ENCODE measurements at regions not wholly inside any gene's neighbourhood (a gene's known extent, or its start where the extent isn't known, plus 50 kb on each side); places are given as distances from the start of the nearest gene placed in this dataset.
"Not testable (repeated sequence)": the region's sequence is repeated elsewhere in the genome, so short reads cannot be mapped to it uniquely, and the experiment has no call there.

- no TSS peak for BruUV-seq (replicated peaks)
- POLR2A ChIA-PET, result no interaction called here
- no peaks in the 10 kb centered on the region for H3K27me3 Mint-ChIP-seq (ENCODE audit: insufficient read depth, unreplicated experiment)
- intact Hi-C loops (cut with micrococcal nuclease), result no loop called here
- no peak for TF ChIP-seq CTCF (IDR thresholded peaks at IDR 0.05; ENCODE audit: unreplicated experiment)
- no peaks in the 10 kb centered on the region for H3K9me3 Mint-ChIP-seq (ENCODE audit: unreplicated experiment)
- CTCF ChIA-PET, result no interaction called here
- H3K4me1 Mint-ChIP-seq (ENCODE audit: insufficient read depth, unreplicated experiment), result peaks cover 6% of the 10 kb centered on the region
- H3K27ac Mint-ChIP-seq (ENCODE audit: low read depth, unreplicated experiment), result no peak overlapping the region
- DNase-seq (ENCODE audit: unreplicated experiment), result no peak
- no peaks in the 10 kb centered on the region for H3K36me3 Mint-ChIP-seq (ENCODE audit: insufficient read depth, unreplicated experiment)
- no peak overlapping the region for H3K4me3 Mint-ChIP-seq (ENCODE audit: unreplicated experiment)
Measured at GRCh38 chr6:44742828-44743372, 355.4 kb downstream of the CDC5L start.

- CTCF ChIA-PET; BruUV-seq (replicated peaks); H3K36me3 Mint-ChIP-seq (ENCODE audit: insufficient read depth, unreplicated experiment); H3K9me3 Mint-ChIP-seq (ENCODE audit: unreplicated experiment); H3K4me1 Mint-ChIP-seq (ENCODE audit: insufficient read depth, unreplicated experiment); DNase-seq (ENCODE audit: unreplicated experiment); H3K27ac Mint-ChIP-seq (ENCODE audit: low read depth, unreplicated experiment); H3K27me3 Mint-ChIP-seq (ENCODE audit: insufficient read depth, unreplicated experiment); intact Hi-C loops (cut with micrococcal nuclease); POLR2A ChIA-PET; H3K4me3 Mint-ChIP-seq (ENCODE audit: unreplicated experiment): not testable (repeated sequence)
Measured at GRCh38 chr6:44760116-44760515, 372.6 kb downstream of the CDC5L start.

- Mint-ChIP-seq H3K9me3 (ENCODE audit: unreplicated experiment) (no peaks in the 10 kb centered on the region), H3K27ac (ENCODE audit: low read depth, unreplicated experiment) (no peak overlapping the region), H3K36me3 (ENCODE audit: insufficient read depth, unreplicated experiment) (no peaks in the 10 kb centered on the region), H3K27me3 (ENCODE audit: insufficient read depth, unreplicated experiment) (no peaks in the 10 kb centered on the region), H3K4me1 (ENCODE audit: insufficient read depth, unreplicated experiment) (no peaks in the 10 kb centered on the region), H3K4me3 (ENCODE audit: unreplicated experiment) (no peak overlapping the region)
- BruUV-seq (replicated peaks), result no TSS peak
- POLR2A ChIA-PET, result no interaction called here
- TF ChIP-seq CTCF (IDR thresholded peaks at IDR 0.05; ENCODE audit: unreplicated experiment), result no peak
- CTCF ChIA-PET, result no interaction called here
- intact Hi-C loops (cut with micrococcal nuclease), result no loop called here
- no peak for DNase-seq (ENCODE audit: unreplicated experiment)
Measured at GRCh38 chr6:44761046-44761445, 373.5 kb downstream of the CDC5L start.

- H3K27me3 Mint-ChIP-seq (ENCODE audit: insufficient read depth, unreplicated experiment), result no peaks in the 10 kb centered on the region
- H3K4me3 Mint-ChIP-seq (ENCODE audit: unreplicated experiment), result no peak overlapping the region
- CTCF ChIA-PET, result interaction anchor here (0.7 kb wide), 1 partner anchor 171 kb away, joined by 4 read pairs; no protein-coding TSS in a partner anchor
- intact Hi-C loops (cut with micrococcal nuclease), result no loop called here
- BruUV-seq (replicated peaks), result no TSS peak
- H3K9me3 Mint-ChIP-seq (ENCODE audit: unreplicated experiment), result no peaks in the 10 kb centered on the region
- no peak for TF ChIP-seq CTCF (IDR thresholded peaks at IDR 0.05; ENCODE audit: unreplicated experiment)
- no peak overlapping the region for H3K27ac Mint-ChIP-seq (ENCODE audit: low read depth, unreplicated experiment)
- no peaks in the 10 kb centered on the region for H3K4me1 Mint-ChIP-seq (ENCODE audit: insufficient read depth, unreplicated experiment)
- no peak for DNase-seq (ENCODE audit: unreplicated experiment)
- no peaks in the 10 kb centered on the region for H3K36me3 Mint-ChIP-seq (ENCODE audit: insufficient read depth, unreplicated experiment)
- POLR2A ChIA-PET, result interaction anchor here (0.6 kb wide), 1 partner anchor 64 kb away, joined by 3 read pairs; no protein-coding TSS in a partner anchor
Measured at GRCh38 chr6:44762496-44762895, 375.0 kb downstream of the CDC5L start.

All from MCF 10A (cell line).